ENCODE measurements at regions not wholly inside any gene's neighbourhood (a gene's known extent, or its start where the extent isn't known, plus 50 kb on each side); places are given as distances from the start of the nearest gene placed in this dataset.

DNA sequence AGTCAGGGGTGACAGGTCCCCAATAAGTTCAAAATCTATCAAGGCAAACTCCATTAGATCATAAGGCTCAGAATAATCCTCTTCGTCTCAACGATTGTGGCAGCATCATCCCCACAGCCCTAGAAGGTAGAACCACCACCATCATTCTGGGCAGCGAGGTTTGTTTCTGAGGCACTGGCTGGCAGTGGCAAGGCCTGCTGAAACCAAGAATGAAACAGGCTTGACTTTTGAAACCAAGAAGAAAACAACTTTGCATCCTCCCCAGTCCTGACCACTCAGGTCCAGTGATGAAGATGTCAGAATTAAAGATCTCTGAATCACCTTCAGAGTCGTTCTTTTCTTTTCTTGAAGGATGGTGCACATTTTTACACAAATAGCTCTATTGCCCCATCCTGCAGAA is 152.6 kb upstream of the SYT1 start (continued):
- TF ChIP-seq, protein P1, sequence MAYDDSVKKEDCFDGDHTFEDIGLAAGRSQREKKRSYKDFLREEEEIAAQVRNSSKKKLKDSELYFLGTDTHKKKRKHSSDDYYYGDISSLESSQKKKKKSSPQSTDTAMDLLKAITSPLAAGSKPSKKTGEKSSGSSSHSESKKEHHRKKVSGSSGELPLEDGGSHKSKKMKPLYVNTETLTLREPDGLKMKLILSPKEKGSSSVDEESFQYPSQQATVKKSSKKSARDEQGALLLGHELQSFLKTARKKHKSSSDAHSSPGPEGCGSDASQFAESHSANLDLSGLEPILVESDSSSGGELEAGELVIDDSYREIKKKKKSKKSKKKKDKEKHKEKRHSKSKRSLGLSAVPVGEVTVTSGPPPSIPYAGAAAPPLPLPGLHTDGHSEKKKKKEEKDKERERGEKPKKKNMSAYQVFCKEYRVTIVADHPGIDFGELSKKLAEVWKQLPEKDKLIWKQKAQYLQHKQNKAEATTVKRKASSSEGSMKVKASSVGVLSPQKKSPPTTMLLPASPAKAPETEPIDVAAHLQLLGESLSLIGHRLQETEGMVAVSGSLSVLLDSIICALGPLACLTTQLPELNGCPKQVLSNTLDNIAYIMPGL (CRISPR knock-in tag; IDR thresholded peaks at IDR 0.05; ENCODE audit: borderline replicate concordance): no peak

DNA sequence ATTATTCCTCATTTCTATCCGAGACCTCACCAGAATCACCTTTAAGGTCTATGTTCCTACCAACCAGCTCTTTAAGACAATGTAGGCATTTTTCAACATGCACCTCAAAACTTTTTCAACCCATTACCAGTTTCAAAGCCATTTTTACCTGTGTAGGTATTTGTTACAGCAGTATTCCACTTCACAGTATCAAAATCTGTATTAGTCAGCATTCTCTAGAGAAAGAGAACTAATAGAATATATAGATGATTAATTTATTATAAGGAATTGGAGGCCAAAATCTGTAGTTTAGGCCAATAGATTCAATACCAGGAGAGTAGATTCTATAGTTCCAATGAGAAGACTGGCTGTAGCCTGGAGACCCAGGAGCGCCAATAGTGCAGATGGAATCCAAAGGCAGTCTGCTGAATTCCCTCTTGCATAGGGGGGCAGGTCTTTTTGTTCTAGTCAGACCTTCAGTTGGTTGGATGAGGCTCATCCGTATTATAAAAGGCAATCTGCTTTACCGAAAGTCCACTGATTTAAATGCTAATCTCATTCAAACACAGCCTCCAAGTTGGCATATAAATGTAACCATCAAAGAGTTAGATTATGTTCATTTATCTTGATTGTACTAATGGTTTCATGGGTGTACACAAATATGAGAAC is 151.6 kb upstream of the SYT1 start:
- Histone ChIP-seq H3K9me3 (no peaks in the 10 kb centered on the region), H3K27ac (no peak overlapping the region), H3K4me1 (no peaks in the 10 kb centered on the region), H3K4me2 (no peak overlapping the region), H3K4me3 (no peak overlapping the region)
- no peak for FAIRE-seq
- no peak for TF ChIP-seq ZC3H11A (IDR thresholded peaks at IDR 0.05)
- TF ChIP-seq MAFK (IDR thresholded peaks at IDR 0.05; ENCODE audit: partially characterized antibody): peak; percentile 72
- TF ChIP-seq, protein P1 (CRISPR knock-in tag; IDR thresholded peaks at IDR 0.05; ENCODE audit: borderline replicate concordance): no peak
- POLR2A ChIA-PET: no interaction called here
- ATAC-seq: no peak
- 88% methylated on average over 4 of the region's 4 CpGs for WGBS (ENCODE audit: missing lambda C conversion rate)
- CTCF ChIA-PET: no interaction called here
- no peak for DNase-seq (ENCODE audit: low read depth in 1 of 2, low spot score in 1 of 2)

DNA sequence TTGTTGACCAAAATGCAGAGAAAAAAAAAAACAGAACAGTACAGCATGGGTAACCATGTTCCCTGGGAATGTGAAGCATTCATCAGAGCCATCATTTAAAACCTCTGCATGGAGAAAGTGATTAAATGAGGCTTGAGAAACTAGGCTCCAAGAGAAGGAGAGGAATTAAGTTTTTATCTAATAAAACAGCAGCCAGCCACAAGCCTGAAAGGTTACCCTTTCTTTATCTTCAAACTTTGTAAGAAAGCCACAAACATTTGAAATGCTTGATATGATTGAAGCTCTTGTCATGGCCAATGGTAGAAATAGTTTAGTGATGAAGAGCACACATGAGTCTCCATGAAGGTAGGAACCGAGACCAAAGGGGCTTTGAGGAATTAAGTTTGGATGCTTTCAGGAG is 144.9 kb upstream of the SYT1 start:
- TF ChIP-seq, protein P2, sequence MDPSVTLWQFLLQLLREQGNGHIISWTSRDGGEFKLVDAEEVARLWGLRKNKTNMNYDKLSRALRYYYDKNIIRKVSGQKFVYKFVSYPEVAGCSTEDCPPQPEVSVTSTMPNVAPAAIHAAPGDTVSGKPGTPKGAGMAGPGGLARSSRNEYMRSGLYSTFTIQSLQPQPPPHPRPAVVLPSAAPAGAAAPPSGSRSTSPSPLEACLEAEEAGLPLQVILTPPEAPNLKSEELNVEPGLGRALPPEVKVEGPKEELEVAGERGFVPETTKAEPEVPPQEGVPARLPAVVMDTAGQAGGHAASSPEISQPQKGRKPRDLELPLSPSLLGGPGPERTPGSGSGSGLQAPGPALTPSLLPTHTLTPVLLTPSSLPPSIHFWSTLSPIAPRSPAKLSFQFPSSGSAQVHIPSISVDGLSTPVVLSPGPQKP (IDR thresholded peaks at IDR 0.05; ENCODE audit: low read depth, low read length): no peak
- TF ChIP-seq CBX2 (IDR thresholded peaks at IDR 0.05; ENCODE audit: borderline replicate concordance, low read depth): no peak
- no peak for TF ChIP-seq FOXS1 (CRISPR knock-in tag; IDR thresholded peaks at IDR 0.05)
- TF ChIP-seq, protein P3, sequence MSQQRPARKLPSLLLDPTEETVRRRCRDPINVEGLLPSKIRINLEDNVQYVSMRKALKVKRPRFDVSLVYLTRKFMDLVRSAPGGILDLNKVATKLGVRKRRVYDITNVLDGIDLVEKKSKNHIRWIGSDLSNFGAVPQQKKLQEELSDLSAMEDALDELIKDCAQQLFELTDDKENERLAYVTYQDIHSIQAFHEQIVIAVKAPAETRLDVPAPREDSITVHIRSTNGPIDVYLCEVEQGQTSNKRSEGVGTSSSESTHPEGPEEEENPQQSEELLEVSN (IDR thresholded peaks at IDR 0.05; ENCODE audit: borderline replicate concordance, low read depth): no peak
- TF ChIP-seq, protein P4, sequence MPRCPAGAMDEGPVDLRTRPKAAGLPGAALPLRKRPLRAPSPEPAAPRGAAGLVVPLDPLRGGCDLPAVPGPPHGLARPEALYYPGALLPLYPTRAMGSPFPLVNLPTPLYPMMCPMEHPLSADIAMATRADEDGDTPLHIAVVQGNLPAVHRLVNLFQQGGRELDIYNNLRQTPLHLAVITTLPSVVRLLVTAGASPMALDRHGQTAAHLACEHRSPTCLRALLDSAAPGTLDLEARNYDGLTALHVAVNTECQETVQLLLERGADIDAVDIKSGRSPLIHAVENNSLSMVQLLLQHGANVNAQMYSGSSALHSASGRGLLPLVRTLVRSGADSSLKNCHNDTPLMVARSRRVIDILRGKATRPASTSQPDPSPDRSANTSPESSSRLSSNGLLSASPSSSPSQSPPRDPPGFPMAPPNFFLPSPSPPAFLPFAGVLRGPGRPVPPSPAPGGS (IDR thresholded peaks at IDR 0.05): no peak
- no peak for TF ChIP-seq SMC3 (IDR thresholded peaks at IDR 0.05)
- no peak for TF ChIP-seq TP53 (CRISPR knock-in tag; IDR thresholded peaks at IDR 0.05)
- no peak for TF ChIP-seq RFX5 (IDR thresholded peaks at IDR 0.05)
- TF ChIP-seq FOSL2 (IDR thresholded peaks at IDR 0.05): no peak
- no peak for TF ChIP-seq FOSL2 (CRISPR knock-in tag; IDR thresholded peaks at IDR 0.05)
- no peak for TF ChIP-seq RARB (CRISPR knock-in tag; IDR thresholded peaks at IDR 0.05)
- WGBS (ENCODE audit: missing lambda C conversion rate): 75% methylated on average over 1 of the region's 1 CpG
- no peak for ATAC-seq

DNA sequence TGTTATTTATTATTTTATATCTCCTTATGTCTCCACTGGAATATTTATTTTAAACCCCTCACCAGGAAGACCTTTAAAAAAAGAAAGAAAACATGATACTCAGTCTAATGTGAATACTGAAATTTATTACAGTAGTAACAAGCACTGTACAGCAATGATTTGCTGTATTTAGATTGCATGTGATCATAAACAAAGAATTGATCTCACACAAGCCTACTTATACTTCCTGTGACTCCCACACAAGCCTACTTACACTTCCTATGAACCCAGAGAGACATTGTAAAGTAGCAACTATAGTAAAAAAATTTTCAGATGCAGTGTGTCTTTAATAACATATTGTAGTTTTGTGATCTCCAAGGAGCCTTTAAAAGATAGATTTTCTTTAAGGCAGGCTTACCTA is 142.7 kb upstream of the SYT1 start:
- POLR2A ChIA-PET: no interaction called here
- CTCF ChIA-PET: no interaction called here
- DNase-seq (ENCODE audit: low read depth in 1 of 2, low spot score in 1 of 2) (no peak), FAIRE-seq (no peak), ATAC-seq (no peak)
- H3K4me3 ChIP-seq: no peak overlapping the region
- no peak overlapping the region for H3K4me2 ChIP-seq
- H3K27ac ChIP-seq: no peak overlapping the region
- H3K9me3 ChIP-seq: no peaks in the 10 kb centered on the region
- H3K4me1 ChIP-seq: no peaks in the 10 kb centered on the region
- TF ChIP-seq MAZ (IDR thresholded peaks at IDR 0.05; ENCODE audit: borderline replicate concordance, low read depth, low read length): no peak
- TF ChIP-seq GATA3 (IDR thresholded peaks at IDR 0.05; ENCODE audit: borderline replicate concordance): no peak
- TF ChIP-seq, protein P5, sequence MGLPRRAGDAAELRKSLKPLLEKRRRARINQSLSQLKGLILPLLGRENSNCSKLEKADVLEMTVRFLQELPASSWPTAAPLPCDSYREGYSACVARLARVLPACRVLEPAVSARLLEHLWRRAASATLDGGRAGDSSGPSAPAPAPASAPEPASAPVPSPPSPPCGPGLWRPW (IDR thresholded peaks at IDR 0.05): no peak
- TF ChIP-seq, protein P6, sequence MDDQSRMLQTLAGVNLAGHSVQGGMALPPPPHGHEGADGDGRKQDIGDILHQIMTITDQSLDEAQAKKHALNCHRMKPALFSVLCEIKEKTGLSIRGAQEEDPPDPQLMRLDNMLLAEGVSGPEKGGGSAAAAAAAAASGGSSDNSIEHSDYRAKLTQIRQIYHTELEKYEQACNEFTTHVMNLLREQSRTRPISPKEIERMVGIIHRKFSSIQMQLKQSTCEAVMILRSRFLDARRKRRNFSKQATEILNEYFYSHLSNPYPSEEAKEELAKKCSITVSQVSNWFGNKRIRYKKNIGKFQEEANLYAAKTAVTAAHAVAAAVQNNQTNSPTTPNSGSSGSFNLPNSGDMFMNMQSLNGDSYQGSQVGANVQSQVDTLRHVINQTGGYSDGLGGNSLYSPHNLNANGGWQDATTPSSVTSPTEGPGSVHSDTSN (IDR thresholded peaks at IDR 0.05): no peak
- TF ChIP-seq, protein P2 (IDR thresholded peaks at IDR 0.05; ENCODE audit: low read depth, low read length): no peak
- TF ChIP-seq HOXA7 (CRISPR knock-in tag; IDR thresholded peaks at IDR 0.05): no peak
- TF ChIP-seq, protein P4 (IDR thresholded peaks at IDR 0.05): no peak
- TF ChIP-seq, protein P7, sequence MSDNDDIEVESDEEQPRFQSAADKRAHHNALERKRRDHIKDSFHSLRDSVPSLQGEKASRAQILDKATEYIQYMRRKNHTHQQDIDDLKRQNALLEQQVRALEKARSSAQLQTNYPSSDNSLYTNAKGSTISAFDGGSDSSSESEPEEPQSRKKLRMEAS (IDR thresholded peaks at IDR 0.05): no peak

More for the DNA sequence above, 144.9 kb upstream of the SYT1 start:
- no peak overlapping the region for H3K4me2 ChIP-seq
- H3K9me3 ChIP-seq: no peaks in the 10 kb centered on the region
- no peaks in the 10 kb centered on the region for H3K4me1 ChIP-seq
- CTCF ChIA-PET: no interaction called here
- POLR2A ChIA-PET: no interaction called here
- FAIRE-seq (no peak), DNase-seq (ENCODE audit: low read depth in 1 of 2, low spot score in 1 of 2) (no peak)
- no peak overlapping the region for H3K27ac ChIP-seq
- H3K4me3 ChIP-seq: no peak overlapping the region
